Stimulated activated naive CD8-positive, alpha-beta T cell treated with anti-CD3 and anti-CD28 coated beads, Interleukin-15, amount 100 ng/mL, for 72 hours (primary cell): ENCODE measurements at regions not wholly inside any gene's neighbourhood (a gene's known extent, or its start where the extent isn't known, plus 50 kb on each side); places are given as distances from the start of the nearest gene placed in this dataset.

Experiments used
- ATAC-seq: fragments of 150-1000 bp; cut with Tn5 transposase; 2 replicates; pipeline ENCODE4 v1.10.0; 2021; ENCODE audit warnings: mild to moderate bottlenecking, moderate library complexity
- DNase-seq, 2 donors: peaks; one replicate each; pipeline ENCODE4 v3.0.0; 2021 to 2022
- H3K27ac Mint-ChIP-seq, 2 donors: one replicate each; pipeline ENCODE4 v1.8.0; 2022; ENCODE audit warnings: mild to moderate bottlenecking in 2 of 2, mixed read lengths in 2 of 2, moderate library complexity in 2 of 2
- H3K27me3 Mint-ChIP-seq: one replicate; pipeline ENCODE4 v1.8.0; 2022; ENCODE audit warnings: mixed read lengths
- H3K4me1 Mint-ChIP-seq: one replicate; pipeline ENCODE4 v1.8.0; 2022; ENCODE audit warnings: mild to moderate bottlenecking, mixed read lengths
- H3K4me3 Mint-ChIP-seq, 2 donors: one replicate each; pipeline ENCODE4 v1.8.0; 2022; ENCODE audit warnings: mild to moderate bottlenecking in 2 of 2, mixed read lengths in 2 of 2, moderate library complexity in 1 of 2
- H3K9me3 Mint-ChIP-seq, 2 donors: one replicate each; pipeline ENCODE4 v1.8.0; 2022; ENCODE audit warnings: mixed read lengths in 2 of 2

DNA sequence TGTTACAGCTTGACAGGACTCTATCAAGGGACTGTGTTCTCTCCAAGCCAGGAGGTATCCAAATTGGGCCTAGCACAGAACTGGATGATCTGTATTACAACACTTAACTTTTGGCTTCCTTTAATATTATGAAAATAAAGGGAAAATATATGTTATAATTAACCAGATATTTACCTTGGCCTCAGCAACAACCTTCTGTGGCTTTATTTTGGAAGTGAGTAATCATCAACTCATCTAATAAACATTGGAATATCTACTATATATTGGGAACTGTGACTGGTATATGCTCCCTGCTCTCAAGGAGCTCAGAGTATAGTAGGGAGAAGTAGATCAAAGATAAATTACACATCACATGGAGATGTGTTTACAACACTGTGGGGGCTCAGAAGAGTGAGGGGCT is 352.2 kb downstream of the METTL15 start:
- no peaks in the 10 kb centered on the region for H3K9me3 Mint-ChIP-seq
- no peak for DNase-seq
- H3K27me3 Mint-ChIP-seq: no peaks in the 10 kb centered on the region

GRCh38 chr11:28459912-28460311 is 351.7 kb downstream of the METTL15 start:
- ATAC-seq: no peak
- Mint-ChIP-seq H3K4me3 (no peak overlapping the region), H3K4me1 (no peaks in the 10 kb centered on the region), H3K27ac (no peak overlapping the region), H3K27me3 (no peaks in the 10 kb centered on the region), H3K9me3 (no peaks in the 10 kb centered on the region)
- DNase-seq: no peak

More for the DNA sequence above, 352.2 kb downstream of the METTL15 start:
- H3K27ac Mint-ChIP-seq: no peak overlapping the region
- H3K4me3 Mint-ChIP-seq: no peak overlapping the region
- no peak for ATAC-seq
- no peaks in the 10 kb centered on the region for H3K4me1 Mint-ChIP-seq

DNA sequence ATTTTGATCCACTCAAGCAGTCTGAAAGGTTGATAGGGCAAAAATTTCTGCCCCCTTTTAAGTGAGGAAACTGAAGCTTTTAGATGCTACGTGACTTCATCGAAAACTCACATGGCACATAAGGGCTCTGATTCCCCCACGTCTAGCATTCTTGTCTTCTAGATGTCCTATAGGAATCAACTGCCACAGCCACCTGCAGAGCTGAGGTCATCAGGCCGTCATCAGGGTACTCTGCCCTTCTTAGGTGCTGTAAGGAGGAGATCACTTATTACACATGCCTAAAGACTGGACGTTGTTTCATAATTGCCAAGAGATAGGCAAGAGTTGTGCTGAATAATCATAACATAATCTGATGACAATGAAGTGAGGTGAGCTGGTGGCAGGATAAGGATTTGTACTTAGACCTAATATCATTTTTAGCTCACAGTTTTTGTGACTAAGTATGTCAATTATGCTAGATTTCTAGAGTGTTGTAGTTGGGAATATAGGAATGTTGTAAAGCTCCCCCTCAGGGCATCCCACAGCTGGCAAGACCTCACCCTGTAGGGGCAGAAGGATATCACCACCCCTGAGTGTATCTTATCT is 349.4 kb downstream of the METTL15 start:
- no peak for ATAC-seq
- H3K27ac Mint-ChIP-seq: no peak overlapping the region
- no peak for DNase-seq
- H3K4me1 Mint-ChIP-seq: no peaks in the 10 kb centered on the region
- peaks cover 0 to 4% of the 10 kb centered on the region in 2 donors for H3K9me3 Mint-ChIP-seq
- H3K4me3 Mint-ChIP-seq: no peak overlapping the region
- no peaks in the 10 kb centered on the region for H3K27me3 Mint-ChIP-seq

- ATAC-seq: no peak
Measured at GRCh38 chr11:28448186-28448585, 340.0 kb downstream of the METTL15 start.

GRCh38 chr11:28447226-28447625 is 339.0 kb downstream of the METTL15 start:
- DNase-seq: no peak
- no peaks in the 10 kb centered on the region for H3K27me3 Mint-ChIP-seq
- no peaks in the 10 kb centered on the region for H3K4me1 Mint-ChIP-seq
- no peaks in the 10 kb centered on the region for H3K9me3 Mint-ChIP-seq
- no peak for ATAC-seq
- no peak overlapping the region for H3K27ac Mint-ChIP-seq
- no peak overlapping the region for H3K4me3 Mint-ChIP-seq

More at GRCh38 chr11:28448186-28448585, 340.0 kb downstream of the METTL15 start:
- H3K9me3 Mint-ChIP-seq: no peaks in the 10 kb centered on the region
- H3K27ac Mint-ChIP-seq: no peak overlapping the region
- DNase-seq: no peak
- H3K27me3 Mint-ChIP-seq: no peaks in the 10 kb centered on the region
- no peaks in the 10 kb centered on the region for H3K4me1 Mint-ChIP-seq
- H3K4me3 Mint-ChIP-seq: no peak overlapping the region

- Mint-ChIP-seq H3K4me1 (no peaks in the 10 kb centered on the region), H3K27ac (no peak overlapping the region), H3K4me3 (no peak overlapping the region), H3K27me3 (no peaks in the 10 kb centered on the region), H3K9me3 (no peaks in the 10 kb centered on the region)
- no peak for ATAC-seq
- DNase-seq: no peak
Measured at GRCh38 chr11:28442131-28442530, 333.9 kb downstream of the METTL15 start.

- H3K4me3 Mint-ChIP-seq: no peak overlapping the region
- DNase-seq: no peak
- no peak overlapping the region for H3K27ac Mint-ChIP-seq
- H3K27me3 Mint-ChIP-seq: no peaks in the 10 kb centered on the region
- peaks cover 0 to 10% of the 10 kb centered on the region in 2 donors for H3K9me3 Mint-ChIP-seq
- no peak for ATAC-seq
- no peaks in the 10 kb centered on the region for H3K4me1 Mint-ChIP-seq
Measured at GRCh38 chr11:28439403-28439802, 331.2 kb downstream of the METTL15 start.

GRCh38 chr11:28420099-28420498 is 311.9 kb downstream of the METTL15 start:
- no peak overlapping the region for H3K27ac Mint-ChIP-seq
- no peaks in the 10 kb centered on the region for H3K4me1 Mint-ChIP-seq
- ATAC-seq: no peak
- no peak for DNase-seq
- H3K27me3 Mint-ChIP-seq: no peaks in the 10 kb centered on the region
- H3K4me3 Mint-ChIP-seq: no peak overlapping the region
- H3K9me3 Mint-ChIP-seq: peaks cover 12 to 31% of the 10 kb centered on the region in 2 donors

DNA sequence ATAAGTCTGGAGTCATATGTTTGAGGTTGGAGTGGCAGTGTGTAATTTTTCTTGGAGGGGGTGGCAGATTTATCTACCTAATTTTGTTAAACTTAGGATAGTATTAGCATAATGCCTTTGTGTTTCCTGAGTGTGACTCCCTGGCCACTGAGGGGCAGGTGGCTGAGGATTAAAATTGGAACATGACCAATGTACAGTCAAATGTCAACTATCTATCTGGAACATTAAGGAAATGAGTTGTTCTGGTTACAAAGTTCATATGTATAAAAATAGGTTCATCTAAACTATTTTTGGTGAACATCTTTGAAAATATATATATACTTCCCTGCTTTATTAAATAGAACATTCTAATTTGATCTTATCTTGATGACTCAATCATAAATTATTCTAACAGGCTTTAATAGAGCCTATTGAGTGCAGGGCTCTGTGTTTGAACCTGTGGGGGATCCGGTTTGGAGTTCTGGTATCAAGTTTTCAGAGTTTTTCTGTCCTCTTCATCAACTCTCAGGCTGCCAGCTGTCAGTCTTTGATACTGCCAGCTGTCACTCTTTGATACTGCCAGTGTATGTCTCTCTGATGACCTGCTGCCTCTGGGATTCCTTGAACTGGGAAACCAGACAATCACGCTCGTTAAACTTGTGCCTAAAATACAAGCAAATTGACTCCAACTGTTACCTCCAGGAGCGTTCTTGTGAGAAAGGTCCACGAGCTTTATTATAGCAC is 309.6 kb downstream of the METTL15 start:
- no peak for ATAC-seq
- no peak for DNase-seq
- H3K27ac Mint-ChIP-seq: no peak overlapping the region
- no peaks in the 10 kb centered on the region for H3K27me3 Mint-ChIP-seq
- H3K9me3 Mint-ChIP-seq: peaks cover 12 to 30% of the 10 kb centered on the region in 2 donors
- no peaks in the 10 kb centered on the region for H3K4me1 Mint-ChIP-seq
- H3K4me3 Mint-ChIP-seq: no peak overlapping the region

DNA sequence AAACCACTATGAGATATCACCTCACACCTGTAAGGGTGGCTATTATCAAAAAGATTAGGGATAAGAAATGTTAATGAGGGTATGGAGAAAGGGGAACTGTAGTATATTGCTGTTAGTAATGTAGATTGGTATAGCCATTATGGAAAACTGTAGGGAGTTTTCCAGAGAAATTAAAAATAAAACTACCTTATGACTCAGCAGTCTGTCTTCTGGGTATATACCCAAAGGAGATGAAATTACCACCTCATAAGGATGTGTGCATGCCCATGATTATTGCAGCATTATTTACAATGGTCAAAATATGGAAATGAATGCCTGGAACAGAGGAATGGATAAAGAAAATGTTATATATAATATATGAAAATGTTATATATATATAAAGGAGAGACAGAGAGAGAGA is 303.8 kb downstream of the METTL15 start:
- Mint-ChIP-seq H3K27me3 (no peaks in the 10 kb centered on the region), H3K4me3 (no peak overlapping the region), H3K27ac (no peak overlapping the region), H3K9me3 (no peaks in the 10 kb centered on the region), H3K4me1 (no peaks in the 10 kb centered on the region)
- DNase-seq (no peak), ATAC-seq (no peak)

GRCh38 chr11:28401446-28401845 is 293.3 kb downstream of the METTL15 start:
- Mint-ChIP-seq H3K4me3 (no peak overlapping the region), H3K9me3 (no peaks in the 10 kb centered on the region), H3K27ac (no peak overlapping the region), H3K4me1 (no peaks in the 10 kb centered on the region), H3K27me3 (no peaks in the 10 kb centered on the region)
- ATAC-seq: no peak
- DNase-seq: no peak

GRCh38 chr11:28400331-28401100 is 292.3 kb downstream of the METTL15 start:
- Mint-ChIP-seq H3K27ac (no peak overlapping the region), H3K9me3 (peaks cover 0 to 9% of the 10 kb centered on the region in 2 donors), H3K4me1 (no peaks in the 10 kb centered on the region), H3K4me3 (no peak overlapping the region), H3K27me3 (no peaks in the 10 kb centered on the region)
- no peak for DNase-seq
- no peak for ATAC-seq

GRCh38 chr11:28393348-28393747 is 285.2 kb downstream of the METTL15 start:
- H3K4me1 Mint-ChIP-seq: no peaks in the 10 kb centered on the region
- no peak overlapping the region for H3K27ac Mint-ChIP-seq
- no peak overlapping the region for H3K4me3 Mint-ChIP-seq
- H3K9me3 Mint-ChIP-seq: peaks cover 13 to 27% of the 10 kb centered on the region in 2 donors
- DNase-seq (no peak), ATAC-seq (no peak)
- H3K27me3 Mint-ChIP-seq: no peaks in the 10 kb centered on the region

DNA sequence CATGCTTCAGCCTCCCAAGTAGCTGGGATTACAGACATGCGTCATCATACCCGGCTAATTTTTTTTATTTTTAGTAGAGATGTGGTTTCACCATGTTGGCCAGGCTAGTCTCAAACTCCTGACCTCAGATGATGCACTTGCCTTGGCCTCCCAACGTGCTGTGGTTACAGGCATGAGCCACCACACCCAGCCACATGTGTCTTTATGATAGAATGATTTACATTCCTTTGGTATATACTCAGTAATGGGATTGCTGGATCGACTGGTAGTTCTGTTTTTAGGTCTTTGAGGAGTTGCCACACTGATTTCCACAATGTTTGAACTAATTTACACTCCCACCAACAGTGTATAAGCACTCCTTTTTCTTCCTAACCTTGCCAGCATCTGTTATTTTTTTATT is 276.2 kb downstream of the METTL15 start:
- H3K27ac Mint-ChIP-seq: no peak overlapping the region
- no peaks in the 10 kb centered on the region for H3K27me3 Mint-ChIP-seq
- no peak for ATAC-seq
- no peaks in the 10 kb centered on the region for H3K4me1 Mint-ChIP-seq
- no peak for DNase-seq
- H3K9me3 Mint-ChIP-seq: peaks cover 7 to 22% of the 10 kb centered on the region in 2 donors
- H3K4me3 Mint-ChIP-seq: no peak overlapping the region

- no peak overlapping the region for H3K27ac Mint-ChIP-seq
- no peak overlapping the region for H3K4me3 Mint-ChIP-seq
- no peak for DNase-seq
- no peak for ATAC-seq
- no peaks in the 10 kb centered on the region for H3K27me3 Mint-ChIP-seq
- H3K4me1 Mint-ChIP-seq: no peaks in the 10 kb centered on the region
- H3K9me3 Mint-ChIP-seq: peaks cover 7 to 22% of the 10 kb centered on the region in 2 donors
Measured at GRCh38 chr11:28383456-28383855, 275.3 kb downstream of the METTL15 start.
